Stomach smooth muscle (tissue), 2 donors: ENCODE measurements at regions not wholly inside any gene's neighbourhood (a gene's known extent, or its start where the extent isn't known, plus 50 kb on each side); places are given as distances from the start of the nearest gene placed in this dataset.
"Not testable (repeated sequence)": the region's sequence is repeated elsewhere in the genome, so short reads cannot be mapped to it uniquely, and the experiment has no call there.

Source experiments
- H3K27ac ChIP-seq: one replicate; pipeline ENCODE4 v1.7.0; 2013; ENCODE audit warnings: mild to moderate bottlenecking, low read length, inconsistent platforms
- H3K27me3 ChIP-seq, 2 donors: one replicate each; pipeline ENCODE4 v1.7.0; 2013; ENCODE audit warnings: low read length in 2 of 2; ENCODE audit not compliant: insufficient read depth in 2 of 2, control insufficient read depth in 1 of 2
- H3K36me3 ChIP-seq, 2 donors: one replicate each; pipeline ENCODE4 v1.7.0; 2013; ENCODE audit warnings: low read length in 2 of 2; ENCODE audit not compliant: control insufficient read depth in 2 of 2, insufficient read depth in 2 of 2
- H3K4me1 ChIP-seq: one replicate; pipeline ENCODE4 v1.7.0; 2013; ENCODE audit warnings: low read length; ENCODE audit not compliant: control insufficient read depth, insufficient read depth
- H3K4me3 ChIP-seq, 2 donors: one replicate each; pipeline ENCODE4 v1.7.0; 2013; ENCODE audit warnings: low read length in 2 of 2
- H3K9ac ChIP-seq, 2 donors: one replicate each; pipeline ENCODE4 v1.7.0; 2013; ENCODE audit warnings: low read length in 2 of 2, mild to moderate bottlenecking in 1 of 2
- H3K9me3 ChIP-seq, 2 donors: one replicate each; pipeline ENCODE4 v1.7.0; 2013; ENCODE audit warnings: low read length in 2 of 2; ENCODE audit not compliant: control insufficient read depth in 2 of 2
- donor health status: healthy.
- donor health status: Pancreatic carcinoma.

GRCh38 chr18:1499265-1499664, 594.6 kb downstream of the ADCYAP1 start:
- H3K4me3 ChIP-seq = no peak overlapping the region
- H3K27me3 ChIP-seq = no peaks in the 10 kb centered on the region
- no peaks in the 10 kb centered on the region for H3K36me3 ChIP-seq
- no peaks in the 10 kb centered on the region for H3K4me1 ChIP-seq
- no peaks in the 10 kb centered on the region for H3K9me3 ChIP-seq
- H3K9ac ChIP-seq = no peak overlapping the region
- no peak overlapping the region for H3K27ac ChIP-seq

GRCh38 chr18:1503847-1504246, 599.2 kb downstream of the ADCYAP1 start:
- H3K27ac ChIP-seq = no peak overlapping the region
- H3K4me1 ChIP-seq = no peaks in the 10 kb centered on the region
- no peaks in the 10 kb centered on the region for H3K9me3 ChIP-seq
- H3K9ac ChIP-seq = no peak overlapping the region
- H3K4me3 ChIP-seq = no peak overlapping the region
- H3K27me3 ChIP-seq = no peaks in the 10 kb centered on the region
- no peaks in the 10 kb centered on the region for H3K36me3 ChIP-seq

DNA sequence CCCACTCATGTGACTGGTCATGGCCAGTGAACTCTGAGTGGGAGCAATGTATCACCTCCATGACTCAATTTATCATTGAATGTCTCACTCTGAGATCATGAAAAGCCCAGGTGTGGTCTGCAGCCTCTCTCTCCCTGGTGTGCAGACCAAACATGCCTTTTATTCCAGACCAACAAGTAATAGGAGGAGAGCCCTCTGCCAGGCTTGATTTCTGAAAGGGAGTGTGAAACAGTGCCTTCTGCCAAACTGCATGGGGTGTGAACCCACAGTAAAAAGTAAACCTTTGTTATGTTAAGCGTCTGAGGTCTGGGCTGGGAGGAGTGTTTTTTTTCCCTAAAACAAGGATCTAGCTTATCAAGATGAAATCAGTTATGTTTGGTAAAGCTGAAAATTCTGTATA, 601.2 kb downstream of the ADCYAP1 start:
- H3K9ac ChIP-seq = no peak overlapping the region
- no peaks in the 10 kb centered on the region for H3K27me3 ChIP-seq
- no peaks in the 10 kb centered on the region for H3K9me3 ChIP-seq
- H3K27ac ChIP-seq = no peak overlapping the region
- H3K4me1 ChIP-seq = no peaks in the 10 kb centered on the region
- no peaks in the 10 kb centered on the region for H3K36me3 ChIP-seq
- no peak overlapping the region for H3K4me3 ChIP-seq

GRCh38 chr18:1510542-1511179, 606.0 kb downstream of the ADCYAP1 start:
- H3K4me1 ChIP-seq = no peaks in the 10 kb centered on the region
- no peak overlapping the region for H3K27ac ChIP-seq
- H3K9ac ChIP-seq = no peak overlapping the region
- no peaks in the 10 kb centered on the region for H3K36me3 ChIP-seq
- H3K4me3 ChIP-seq = no peak overlapping the region
- no peaks in the 10 kb centered on the region for H3K27me3 ChIP-seq
- H3K9me3 ChIP-seq = no peaks in the 10 kb centered on the region

DNA sequence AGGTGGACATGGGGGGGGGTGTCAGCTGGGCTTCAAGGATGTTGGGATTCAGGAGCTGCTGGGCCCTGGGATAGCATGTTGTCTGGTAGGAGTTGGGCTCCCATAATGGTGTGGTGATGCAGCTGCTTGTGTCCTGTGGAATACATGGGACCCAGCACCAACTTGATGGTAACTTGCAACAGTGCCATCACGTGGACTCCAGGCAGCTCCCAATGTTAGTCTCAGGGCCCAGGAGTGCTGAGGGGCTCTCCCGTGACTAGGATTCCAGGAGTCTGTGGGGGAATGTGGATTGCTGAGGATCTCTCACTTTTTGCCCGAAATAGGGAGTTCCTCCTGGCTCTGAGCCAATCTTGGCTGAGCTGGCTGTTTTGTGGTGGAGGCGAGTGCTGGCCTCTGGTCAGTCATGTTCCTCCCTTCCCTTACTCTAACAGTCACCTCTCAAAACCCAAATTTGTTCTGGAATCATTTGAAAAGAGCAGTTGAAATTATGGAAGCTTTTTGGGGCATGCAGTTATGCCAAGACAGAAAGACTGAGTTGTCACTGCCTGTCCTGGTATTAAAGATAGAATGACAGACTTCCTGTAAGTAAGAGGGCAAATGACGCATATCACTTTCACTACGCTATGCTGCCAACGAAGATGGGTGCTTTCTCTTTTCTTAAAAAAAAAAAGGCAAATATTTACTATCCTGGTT, 607.1 kb downstream of the ADCYAP1 start:
- no peaks in the 10 kb centered on the region for H3K36me3 ChIP-seq
- no peaks in the 10 kb centered on the region for H3K27me3 ChIP-seq
- no peak overlapping the region for H3K27ac ChIP-seq
- H3K9ac ChIP-seq = no peak overlapping the region
- no peaks in the 10 kb centered on the region for H3K4me1 ChIP-seq
- no peaks in the 10 kb centered on the region for H3K9me3 ChIP-seq
- H3K4me3 ChIP-seq = no peak overlapping the region

DNA sequence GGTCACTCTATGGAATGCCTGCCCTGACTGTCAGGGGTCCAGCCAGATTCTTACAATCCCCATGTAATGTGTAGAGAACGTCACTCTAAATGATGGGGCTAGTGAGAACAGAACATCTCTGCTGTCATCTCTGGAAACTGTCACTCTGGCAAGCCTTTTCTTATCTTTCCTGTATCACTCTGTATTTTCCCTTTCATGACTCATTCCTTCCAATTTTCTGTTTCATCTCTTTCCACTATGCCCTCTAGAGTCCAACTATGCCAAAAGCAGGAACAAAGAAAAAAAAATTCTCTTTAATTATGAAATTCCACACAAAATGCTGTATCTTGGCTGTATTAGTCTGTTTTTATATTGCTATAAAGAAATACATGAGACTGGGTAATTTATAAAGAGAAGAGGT, 608.8 kb downstream of the ADCYAP1 start:
- Histone ChIP-seq H3K27ac (no peak overlapping the region), H3K27me3 (no peaks in the 10 kb centered on the region), H3K4me1 (no peaks in the 10 kb centered on the region), H3K9me3 (no peaks in the 10 kb centered on the region), H3K4me3 (no peak overlapping the region), H3K36me3 (no peaks in the 10 kb centered on the region), H3K9ac (no peak overlapping the region)

DNA sequence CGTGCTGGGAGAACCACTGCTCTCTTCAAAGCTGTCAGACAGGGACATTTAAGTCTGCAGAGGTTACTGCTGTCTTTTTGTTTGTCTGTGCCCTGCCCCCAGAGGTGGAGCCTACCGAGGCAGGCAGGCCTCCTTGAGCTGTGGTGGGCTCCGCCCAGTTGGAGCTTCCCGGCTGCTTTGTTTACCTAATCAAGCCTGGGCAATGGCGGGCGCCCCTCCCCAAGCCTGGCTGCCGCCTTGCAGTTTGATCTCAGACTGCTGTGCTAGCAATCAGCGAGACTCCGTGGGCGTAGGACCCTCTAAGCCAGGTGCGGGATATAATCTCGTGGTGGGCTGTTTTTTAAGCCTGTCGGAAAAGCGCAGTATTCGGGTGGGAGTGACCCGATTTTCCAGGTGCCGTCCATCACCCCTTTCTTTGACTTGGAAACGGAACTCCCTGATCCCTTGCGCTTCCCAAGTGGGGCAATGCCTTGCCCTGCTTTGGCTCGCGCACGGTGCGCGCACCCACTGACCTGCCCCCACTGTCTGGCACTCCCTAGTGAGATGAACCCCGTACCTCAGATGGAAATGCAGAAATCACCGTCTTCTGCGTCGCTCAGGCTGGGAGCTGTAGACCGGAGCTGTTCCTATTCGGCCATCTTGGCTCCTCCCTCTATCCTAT, 617.0 kb downstream of the ADCYAP1 start:
- not testable (repeated sequence) for H3K9ac ChIP-seq, H3K4me3 ChIP-seq, H3K36me3 ChIP-seq, H3K27ac ChIP-seq, H3K4me1 ChIP-seq, H3K9me3 ChIP-seq, H3K27me3 ChIP-seq

GRCh38 chr18:1522249-1522615, 617.6 kb downstream of the ADCYAP1 start:
- H3K27ac ChIP-seq = no peak overlapping the region
- no peaks in the 10 kb centered on the region for H3K36me3 ChIP-seq
- H3K4me1 ChIP-seq = no peaks in the 10 kb centered on the region
- H3K27me3 ChIP-seq = no peaks in the 10 kb centered on the region
- no peak overlapping the region for H3K9ac ChIP-seq
- H3K4me3 ChIP-seq = no peak overlapping the region
- H3K9me3 ChIP-seq = no peaks in the 10 kb centered on the region

- no peak overlapping the region for H3K9ac ChIP-seq
- H3K9me3 ChIP-seq = no peaks in the 10 kb centered on the region
- H3K4me1 ChIP-seq = no peaks in the 10 kb centered on the region
- H3K27me3 ChIP-seq = no peaks in the 10 kb centered on the region
- no peaks in the 10 kb centered on the region for H3K36me3 ChIP-seq
- no peak overlapping the region for H3K27ac ChIP-seq
- no peak overlapping the region for H3K4me3 ChIP-seq
Observed at GRCh38 chr18:1526991-1527390, 622.3 kb downstream of the ADCYAP1 start.

DNA sequence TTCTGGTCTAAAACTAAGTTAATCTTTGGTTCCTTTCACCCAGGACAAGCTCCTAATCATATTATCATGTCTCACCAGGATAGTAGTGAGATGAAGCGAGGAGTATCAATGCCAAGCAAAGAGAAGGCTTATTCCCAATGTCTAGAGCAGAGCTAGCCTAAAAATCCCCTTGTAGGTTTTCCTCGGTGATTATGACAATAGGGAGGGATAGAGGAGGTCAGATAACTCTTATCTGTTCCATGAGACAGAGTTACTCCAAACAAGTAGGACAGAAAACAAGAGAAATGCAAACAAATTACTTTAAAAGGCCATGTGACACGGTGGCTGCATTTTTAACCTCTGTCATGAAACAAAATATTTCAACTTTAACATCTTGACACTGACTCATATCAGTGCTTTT, 623.1 kb downstream of the ADCYAP1 start:
- no peaks in the 10 kb centered on the region for H3K36me3 ChIP-seq

GRCh38 chr18:1528447-1528846, 623.8 kb downstream of the ADCYAP1 start:
- H3K27ac ChIP-seq = no peak overlapping the region
- no peak overlapping the region for H3K9ac ChIP-seq

More for the DNA sequence above, 623.1 kb downstream of the ADCYAP1 start:
- Histone ChIP-seq H3K27me3 (no peaks in the 10 kb centered on the region), H3K9me3 (no peaks in the 10 kb centered on the region), H3K4me3 (no peak overlapping the region), H3K4me1 (no peaks in the 10 kb centered on the region), H3K27ac (no peak overlapping the region), H3K9ac (no peak overlapping the region)

More at GRCh38 chr18:1528447-1528846, 623.8 kb downstream of the ADCYAP1 start:
- Histone ChIP-seq H3K27me3 (no peaks in the 10 kb centered on the region), H3K4me3 (no peak overlapping the region), H3K4me1 (no peaks in the 10 kb centered on the region), H3K36me3 (no peaks in the 10 kb centered on the region), H3K9me3 (no peaks in the 10 kb centered on the region)
